Medulla oblongata (tissue), 1 donor: ENCODE measurements at regions not wholly inside any gene's neighbourhood (a gene's known extent, or its start where the extent isn't known, plus 50 kb on each side); places are given as distances from the start of the nearest gene placed in this dataset.

Experiments
- DNase-seq: peaks from one replicate; pipeline ENCODE4 v3.0.0-alpha.2; 2015; ENCODE audit errors: extremely low spot score

DNA sequence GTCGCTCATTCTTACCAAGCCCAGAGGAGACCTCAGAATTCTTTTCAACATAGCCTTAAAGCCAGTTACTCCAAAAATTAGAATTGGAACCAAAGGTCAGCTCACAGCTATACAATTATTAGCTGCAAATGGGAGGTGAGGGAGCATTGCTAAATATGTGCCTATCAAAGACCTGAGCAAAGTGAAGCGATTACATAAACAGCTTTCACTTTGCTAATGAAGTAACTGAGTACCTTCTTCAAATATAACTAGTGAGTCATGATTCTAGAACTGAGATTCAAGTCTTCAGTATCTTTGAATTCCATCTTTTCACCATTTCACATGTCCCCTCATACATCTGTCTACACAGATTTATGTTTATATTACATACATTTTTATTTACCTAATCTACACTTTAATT, 122.6 kb downstream of the P2RY1 start:
- DNase-seq = no peak

DNA sequence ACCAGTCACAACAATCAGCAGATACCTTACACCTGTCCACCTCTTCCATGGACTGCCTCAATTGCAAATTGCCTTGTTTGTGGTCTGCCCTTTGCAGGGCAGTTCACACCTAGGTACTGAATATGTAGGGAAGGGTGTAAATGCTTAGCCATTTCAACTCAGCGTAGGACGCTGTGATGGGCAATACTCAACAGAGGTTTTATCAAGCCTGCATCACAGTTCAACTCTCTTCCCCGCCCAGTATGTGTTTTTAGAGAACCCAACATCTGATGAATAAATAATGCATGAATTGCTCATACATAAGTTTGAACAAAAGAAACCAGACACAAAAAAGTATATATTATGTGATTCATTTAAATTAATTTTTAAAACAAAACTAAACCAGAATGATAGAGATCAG, 124.4 kb downstream of the P2RY1 start:
- DNase-seq = no peak

DNA sequence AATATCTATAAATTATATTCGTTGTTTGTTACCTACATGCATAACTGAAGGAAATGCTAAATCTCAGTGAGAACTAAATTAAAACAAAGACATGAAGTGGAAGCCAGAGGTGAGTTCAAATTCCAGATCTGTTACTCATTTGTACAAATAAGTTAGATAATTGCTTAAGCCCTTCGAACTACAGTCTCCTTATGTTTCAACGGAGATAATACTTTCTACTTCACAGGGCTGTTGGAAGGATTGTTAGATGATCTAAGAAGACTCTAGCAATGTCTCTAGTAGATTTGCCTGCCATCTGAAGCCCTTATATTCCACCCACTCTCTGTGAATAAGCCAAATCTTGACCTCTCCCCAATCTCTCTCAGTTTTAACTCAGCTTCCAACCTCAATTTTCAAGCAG, 125.8 kb downstream of the P2RY1 start:
- DNase-seq = no peak

DNA sequence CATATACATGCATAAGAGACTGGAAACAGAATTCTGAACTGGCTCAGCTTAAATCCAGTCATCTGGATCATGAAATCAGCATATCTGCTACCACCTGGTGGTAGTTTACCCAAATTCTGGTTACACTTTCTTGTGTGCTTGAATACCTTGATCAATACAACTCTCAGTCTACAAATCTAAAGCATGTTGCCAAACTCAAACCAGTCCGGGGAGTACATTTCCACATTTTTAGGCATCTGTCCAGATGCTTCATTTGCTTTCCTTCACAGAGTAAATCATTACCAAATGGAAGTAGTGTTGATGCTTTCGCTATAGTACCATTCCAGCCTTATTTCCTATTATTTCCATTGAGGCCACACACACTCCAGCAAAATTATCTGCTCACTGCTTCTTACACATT, 126.4 kb downstream of the P2RY1 start:
- no peak for DNase-seq

- no peak for DNase-seq
These were observed 130.1 kb downstream of the P2RY1 start for GRCh38 chr3:152964911-152965609.

GRCh38 chr3:152968388-152969024, 133.6 kb downstream of the P2RY1 start:
- DNase-seq = no peak

- no peak for DNase-seq
These were observed 134.8 kb downstream of the P2RY1 start for GRCh38 chr3:152969557-152970300.

DNA sequence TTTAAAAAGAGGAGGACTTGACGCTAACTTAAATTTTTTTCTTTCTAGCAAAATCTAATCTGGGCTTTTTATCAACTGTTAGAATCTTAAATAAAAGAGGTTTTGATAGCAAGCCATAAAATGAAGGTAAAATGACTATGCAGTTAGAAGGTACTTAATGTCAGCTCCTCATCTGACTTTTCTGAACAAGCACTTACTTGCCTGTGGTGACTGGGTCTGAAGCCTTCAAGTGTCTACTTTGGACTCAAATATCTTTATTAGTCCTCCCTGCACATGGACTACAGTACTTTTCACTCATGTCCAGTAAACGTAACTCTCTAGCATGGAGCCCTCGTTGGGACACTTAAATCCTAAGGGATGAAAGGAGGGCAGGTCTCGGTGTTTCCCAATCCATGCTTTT, 135.9 kb downstream of the P2RY1 start:
- DNase-seq = no peak

- DNase-seq = no peak
These were observed 136.9 kb downstream of the P2RY1 start for GRCh38 chr3:152971880-152972279.

DNA sequence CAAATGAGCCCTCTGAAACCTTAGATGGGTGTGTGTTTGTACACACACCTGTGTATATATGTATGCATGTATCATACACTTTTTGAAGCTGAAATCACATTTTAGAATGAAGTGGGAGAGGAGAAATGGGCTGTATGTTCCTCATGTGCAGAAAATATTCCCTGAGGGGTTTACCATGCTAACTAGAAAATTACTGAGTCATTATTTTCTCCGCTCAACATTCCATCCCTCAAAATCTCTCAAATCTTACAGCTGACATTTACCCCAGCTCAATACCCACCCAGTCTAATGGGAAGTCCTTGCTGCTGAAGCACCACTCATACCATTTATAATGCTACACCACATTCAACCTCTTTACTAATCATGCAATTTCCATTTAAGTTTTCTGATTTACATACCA, 138.6 kb downstream of the P2RY1 start:
- no peak for DNase-seq

DNA sequence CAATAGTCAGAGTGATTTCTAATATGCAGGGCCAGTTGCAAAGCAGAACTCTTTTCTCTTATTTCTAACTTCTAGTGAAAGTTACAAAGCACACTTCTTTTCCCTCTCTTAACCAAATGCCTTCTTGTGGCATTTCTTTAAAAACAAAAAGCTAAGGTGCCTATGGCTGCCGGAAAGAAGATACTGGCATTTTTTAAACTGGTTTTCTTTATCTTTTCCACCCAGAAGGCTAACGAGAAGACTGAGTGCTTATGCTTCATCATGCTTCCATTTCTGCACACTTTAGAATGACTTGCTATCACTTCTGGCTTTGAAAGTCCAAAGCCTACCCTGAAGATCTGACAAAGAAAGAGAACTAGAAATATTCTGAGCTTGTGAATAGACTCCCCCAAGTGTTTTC, 141.3 kb downstream of the P2RY1 start:
- DNase-seq = no peak

DNA sequence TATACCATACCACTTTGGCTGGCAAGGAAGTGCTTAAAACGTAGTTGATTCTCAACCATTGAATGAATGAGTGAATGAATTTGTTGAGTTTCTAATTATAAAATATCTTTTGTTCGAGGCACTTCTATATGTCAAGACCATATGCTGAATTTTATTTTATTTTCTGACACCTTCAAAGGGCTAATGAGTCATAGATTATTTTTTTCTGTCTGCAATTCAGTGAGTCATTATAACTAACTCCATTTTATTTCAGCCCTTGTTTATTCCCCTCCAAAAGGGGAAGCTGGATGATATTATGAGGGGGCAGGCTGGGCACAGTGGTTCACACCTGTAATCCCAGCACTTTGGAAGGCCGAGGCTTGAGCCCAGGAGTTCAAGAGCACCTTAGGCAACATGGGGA, 142.4 kb downstream of the P2RY1 start:
- no peak for DNase-seq

GRCh38 chr3:152978152-152978551, 143.2 kb downstream of the P2RY1 start:
- no peak for DNase-seq

DNA sequence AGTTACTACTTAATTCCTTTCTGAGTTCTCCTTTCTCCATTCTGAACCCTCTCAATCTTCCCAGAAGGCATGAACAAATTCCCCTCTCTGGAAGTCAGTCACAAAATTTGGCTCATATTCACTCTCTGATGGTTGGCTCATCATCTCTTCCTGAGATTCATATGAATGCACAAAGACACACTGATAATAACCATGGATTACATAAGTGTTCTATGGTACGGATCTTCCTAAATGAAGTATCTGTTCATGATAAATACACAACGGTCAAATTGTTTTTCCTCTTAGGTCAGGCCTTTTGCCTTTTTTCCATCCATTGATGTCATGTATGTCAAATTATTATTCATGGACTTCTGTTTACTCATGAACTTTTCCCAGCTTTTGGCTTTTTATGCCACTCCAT, 162.6 kb downstream of the P2RY1 start:
- DNase-seq = no peak

DNA sequence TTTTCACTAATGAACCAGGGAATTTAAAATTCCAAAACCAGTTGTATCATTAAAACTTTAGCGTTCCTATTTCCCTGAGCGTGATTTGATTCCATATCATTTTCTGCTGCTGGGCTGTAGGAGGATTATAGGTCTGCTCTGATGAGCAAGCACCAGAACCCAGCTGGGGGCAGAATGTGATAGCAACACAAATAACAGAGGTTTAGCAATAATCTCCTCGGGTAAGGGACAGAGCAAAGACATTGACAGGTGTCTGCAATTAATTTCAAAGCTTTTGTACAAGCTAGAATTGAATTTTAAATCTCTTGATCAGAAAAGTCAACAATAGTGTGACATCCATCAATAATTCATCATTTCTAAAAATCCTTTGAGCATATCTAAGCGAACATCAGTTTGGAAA, 163.4 kb upstream of the RAP2B start:
- no peak for DNase-seq

DNA sequence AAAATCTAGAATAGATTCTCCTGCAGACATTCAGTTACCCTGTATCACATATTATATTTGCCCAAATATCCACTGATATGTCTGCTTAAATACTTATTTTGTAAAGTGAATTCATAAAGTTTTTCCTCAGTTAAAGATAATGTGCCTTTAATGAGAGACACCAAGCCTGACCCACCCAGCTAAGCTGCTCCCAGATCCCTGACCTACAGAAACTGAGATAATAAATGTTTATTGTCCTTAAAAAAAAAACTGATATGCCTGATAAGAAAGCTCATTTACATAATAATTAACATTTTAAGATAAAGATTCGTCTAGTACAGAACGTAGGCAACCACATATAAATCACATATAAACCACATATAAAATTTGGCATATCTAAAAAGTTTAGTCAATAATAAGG, 161.7 kb upstream of the RAP2B start:
- DNase-seq = no peak

- no peak for DNase-seq
These were observed 160.6 kb upstream of the RAP2B start for GRCh38 chr3:153001210-153002078.

GRCh38 chr3:153003441-153003840, 158.6 kb upstream of the RAP2B start:
- DNase-seq = no peak

DNA sequence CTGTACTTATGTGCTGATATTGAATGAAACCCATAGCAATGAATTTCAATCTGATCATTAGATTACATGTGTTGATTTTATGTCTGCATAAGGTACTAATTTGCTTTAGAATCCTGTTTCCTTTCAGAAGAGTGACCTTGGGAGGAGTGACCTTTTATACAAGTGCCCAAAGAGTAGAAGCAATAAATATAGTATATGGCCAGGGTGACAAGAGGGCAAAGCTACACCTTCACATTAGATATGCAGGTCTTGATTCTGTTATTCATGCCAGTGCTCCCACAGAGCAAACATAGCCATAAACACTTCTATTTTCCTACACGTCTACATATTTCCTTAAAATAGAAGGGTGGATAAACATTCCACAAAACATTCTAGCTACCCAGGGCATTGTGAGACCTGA, 158.2 kb upstream of the RAP2B start:
- DNase-seq = no peak

DNA sequence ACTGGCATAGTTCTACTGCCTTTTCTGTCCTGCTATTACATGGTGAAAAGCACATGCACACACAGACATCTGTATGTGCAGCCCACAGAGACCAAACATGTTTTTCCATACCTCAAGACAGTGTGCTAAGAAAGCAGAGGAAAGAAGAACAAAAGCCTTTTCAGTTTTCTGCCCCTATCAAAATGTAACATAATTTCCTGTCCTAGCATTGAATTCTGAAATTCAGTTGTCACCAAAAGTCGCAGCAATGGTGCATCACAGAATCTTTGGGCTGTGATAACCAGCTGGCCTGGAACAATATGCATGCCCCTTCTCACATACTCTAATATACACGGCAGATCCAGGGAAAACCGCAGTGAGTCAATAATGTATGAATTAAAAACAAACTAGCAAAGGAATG, 153.8 kb upstream of the RAP2B start:
- no peak for DNase-seq

- no peak for DNase-seq
These were observed 138.1 kb upstream of the RAP2B start for GRCh38 chr3:153023896-153024295.

- peak; percentile 50 for DNase-seq
These were observed 136.0 kb upstream of the RAP2B start for GRCh38 chr3:153026026-153026425.
